Right lobe of liver (tissue), 4 donors: ENCODE measurements at regions not wholly inside any gene's neighbourhood (a gene's known extent, or its start where the extent isn't known, plus 50 kb on each side); places are given as distances from the start of the nearest gene placed in this dataset.

ENCODE experiments used
- POLR2A ChIP-seq: fragments of 450-650 bp; IDR thresholded peaks from one replicate; pipeline ENCODE4 v1.6.1; 2017; ENCODE audit warnings: antibody characterized with exemption, mild to moderate bottlenecking
- TF ChIP-seq, protein P1 (sequence below), 4 donors: fragments of 200-600 bp in 3 of 4; fragments of 450-650 bp in 1 of 4; IDR thresholded peaks; one replicate each; pipeline versions ENCODE4 v1.5.1 to v1.8.0; 2016 to 2022; ENCODE audit warnings: antibody characterized with exemption in 4 of 4, mild to moderate bottlenecking in 2 of 4
- donor health status: DM: no; HTN: no; CAD: no.
- donor health status: DM: no; HTN: no; CAD: no.
- donor health status: DM: no; HTN: yes; CAD: no.

DNA sequence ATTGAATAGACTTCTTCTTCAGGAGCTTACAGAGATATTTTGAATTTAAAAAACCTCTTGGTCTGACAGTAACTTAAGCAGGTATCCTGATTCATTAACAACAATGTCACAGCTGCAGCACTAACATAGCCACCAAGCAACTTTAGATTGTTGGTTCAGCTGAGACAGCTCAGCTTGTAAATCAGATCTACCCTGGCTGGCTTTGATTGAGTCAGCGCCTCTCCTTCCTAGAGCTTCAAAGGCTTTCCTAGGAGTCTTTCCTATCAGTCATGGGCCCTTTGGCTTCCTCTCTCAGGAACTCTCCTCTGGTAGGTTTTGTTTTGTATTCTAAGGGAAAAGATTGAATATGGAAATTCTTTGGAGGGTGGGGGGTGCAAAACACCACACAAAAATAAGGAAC, 70.7 kb upstream of the STEAP4 start:
- TF ChIP-seq, protein P1, sequence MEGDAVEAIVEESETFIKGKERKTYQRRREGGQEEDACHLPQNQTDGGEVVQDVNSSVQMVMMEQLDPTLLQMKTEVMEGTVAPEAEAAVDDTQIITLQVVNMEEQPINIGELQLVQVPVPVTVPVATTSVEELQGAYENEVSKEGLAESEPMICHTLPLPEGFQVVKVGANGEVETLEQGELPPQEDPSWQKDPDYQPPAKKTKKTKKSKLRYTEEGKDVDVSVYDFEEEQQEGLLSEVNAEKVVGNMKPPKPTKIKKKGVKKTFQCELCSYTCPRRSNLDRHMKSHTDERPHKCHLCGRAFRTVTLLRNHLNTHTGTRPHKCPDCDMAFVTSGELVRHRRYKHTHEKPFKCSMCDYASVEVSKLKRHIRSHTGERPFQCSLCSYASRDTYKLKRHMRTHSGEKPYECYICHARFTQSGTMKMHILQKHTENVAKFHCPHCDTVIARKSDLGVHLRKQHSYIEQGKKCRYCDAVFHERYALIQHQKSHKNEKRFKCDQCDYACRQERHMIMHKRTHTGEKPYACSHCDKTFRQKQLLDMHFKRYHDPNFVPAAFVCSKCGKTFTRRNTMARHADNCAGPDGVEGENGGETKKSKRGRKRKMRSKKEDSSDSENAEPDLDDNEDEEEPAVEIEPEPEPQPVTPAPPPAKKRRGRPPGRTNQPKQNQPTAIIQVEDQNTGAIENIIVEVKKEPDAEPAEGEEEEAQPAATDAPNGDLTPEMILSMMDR (IDR thresholded peaks at IDR 0.05) = no peak
- no peak for TF ChIP-seq POLR2A
